Stomach (tissue), 4 donors: ENCODE measurements at regions not wholly inside any gene's neighbourhood (a gene's known extent, or its start where the extent isn't known, plus 50 kb on each side); places are given as distances from the start of the nearest gene placed in this dataset.

Source experiments
- CTCF ChIP-seq, 7 experiments: fragments of 450-650 bp in 4 of 7; fragments of 200-600 bp in 3 of 7; sonication (generic) in 3 of 7; IDR thresholded peaks; one replicate each; pipeline ENCODE4 v1.5.1; 2016 to 2019; ENCODE audit warnings: antibody characterized with exemption in 7 of 7, control low read depth in 2 of 7, mild to moderate bottlenecking in 1 of 7
- EP300 ChIP-seq: sonication (generic); formaldehyde crosslinking; IDR thresholded peaks from one replicate; pipeline ENCODE4 v1.6.1; 2017; ENCODE audit warnings: antibody characterized with exemption
- POLR2A ChIP-seq, 4 donors: fragments of 450-650 bp; IDR thresholded peaks; one replicate each; pipeline ENCODE4 v1.6.1; 2016; ENCODE audit warnings: antibody characterized with exemption in 4 of 4, control low read depth in 2 of 4, mild to moderate bottlenecking in 1 of 4, moderate library complexity in 1 of 4
- POLR2AphosphoS5 ChIP-seq, 3 donors: sonication (generic); formaldehyde crosslinking; IDR thresholded peaks; one replicate each; pipeline ENCODE4 v1.6.1; 2016; ENCODE audit warnings: antibody characterized with exemption in 3 of 3

DNA sequence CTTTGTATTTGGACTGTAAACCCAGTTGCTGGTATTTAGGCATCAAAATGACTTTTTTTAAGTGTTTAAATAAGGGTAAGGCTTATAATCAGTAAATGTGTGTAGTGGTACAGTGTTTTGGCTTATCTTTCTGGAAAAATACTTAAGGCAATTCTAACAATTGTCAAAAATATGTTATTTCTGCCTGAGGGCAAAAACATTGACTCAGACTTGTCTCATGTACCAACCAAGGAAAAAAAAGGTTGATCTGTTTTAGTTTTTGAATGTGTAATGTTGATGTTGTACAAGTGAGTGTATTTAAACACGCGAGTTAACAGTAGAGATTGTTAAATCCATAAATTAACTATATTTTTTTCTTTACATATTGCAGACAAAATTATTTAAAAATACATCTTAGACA lies 277.8 kb upstream of the TYRP1 start:
- TF ChIP-seq POLR2AphosphoS5 (IDR thresholded peaks at IDR 0.05) (no peak), POLR2A (IDR thresholded peaks at IDR 0.05) (no peak), CTCF (IDR thresholded peaks at IDR 0.05) (no peak), EP300 (no peak)
